8988T (cell line): ENCODE measurements at regions not wholly inside any gene's neighbourhood (a gene's known extent, or its start where the extent isn't known, plus 50 kb on each side); places are given as distances from the start of the nearest gene placed in this dataset.

ENCODE experiments used
- DNase-seq: peaks from one replicate; pipeline ENCODE4 v3.0.0; 2011

- no peak for DNase-seq
These were observed 124.7 kb downstream of the ACKR3 start for GRCh38 chr2:236694146-236694888.

GRCh38 chr2:236696834-236697233 lies 127.2 kb downstream of the ACKR3 start:
- DNase-seq = no peak

- no peak for DNase-seq
These were observed 128.5 kb downstream of the ACKR3 start for GRCh38 chr2:236698016-236698627.

- no peak for DNase-seq
These were observed 131.1 kb downstream of the ACKR3 start for GRCh38 chr2:236700703-236701102.

GRCh38 chr2:236702657-236703372 lies 133.2 kb downstream of the ACKR3 start:
- DNase-seq = no peak

- DNase-seq = no peak
These were observed 133.7 kb downstream of the ACKR3 start for GRCh38 chr2:236703373-236703709.

- no peak for DNase-seq
These were observed 134.3 kb downstream of the ACKR3 start for GRCh38 chr2:236703906-236704305.

GRCh38 chr2:236704887-236705286 lies 135.3 kb downstream of the ACKR3 start:
- DNase-seq = no peak

GRCh38 chr2:236705295-236706105 lies 135.9 kb downstream of the ACKR3 start:
- DNase-seq = no peak

GRCh38 chr2:236706288-236706687 lies 136.7 kb downstream of the ACKR3 start:
- DNase-seq = no peak

GRCh38 chr2:236706803-236707202 lies 137.2 kb downstream of the ACKR3 start:
- DNase-seq = no peak

- DNase-seq = no peak
These were observed 141.8 kb downstream of the ACKR3 start for GRCh38 chr2:236711440-236711839.

- no peak for DNase-seq
These were observed 142.7 kb downstream of the ACKR3 start for GRCh38 chr2:236712304-236712703.

- no peak for DNase-seq
These were observed 143.5 kb downstream of the ACKR3 start for GRCh38 chr2:236712961-236713673.

- no peak for DNase-seq
These were observed 144.5 kb downstream of the ACKR3 start for GRCh38 chr2:236714080-236714479.

- DNase-seq = no peak
These were observed 145.5 kb downstream of the ACKR3 start for GRCh38 chr2:236715077-236715476.

- DNase-seq = no peak
These were observed 145.9 kb downstream of the ACKR3 start for GRCh38 chr2:236715491-236715961.

- DNase-seq = no peak
These were observed 147.5 kb downstream of the ACKR3 start for GRCh38 chr2:236717120-236717519.

- DNase-seq = no peak
These were observed 148.1 kb downstream of the ACKR3 start for GRCh38 chr2:236717729-236718128.

- DNase-seq = no peak
These were observed 148.8 kb downstream of the ACKR3 start for GRCh38 chr2:236718207-236718992.

- DNase-seq = no peak
These were observed 149.6 kb downstream of the ACKR3 start for GRCh38 chr2:236719192-236719635.
